GM23248 (cell line): ENCODE measurements at regions not wholly inside any gene's neighbourhood (a gene's known extent, or its start where the extent isn't known, plus 50 kb on each side); places are given as distances from the start of the nearest gene placed in this dataset.

Experiments
- EZH2 ChIP-seq: fragments of 200-600 bp; sonication (generic); IDR thresholded peaks from 2 replicates; pipeline ENCODE4 v1.6.1; 2018; ENCODE audit warnings: antibody characterized with exemption, mild to moderate bottlenecking; ENCODE audit not compliant: insufficient read depth, poor library complexity, severe bottlenecking
- EZH2phosphoT487 ChIP-seq: fragments of 200-600 bp; sonication (generic); IDR thresholded peaks from 2 replicates; pipeline ENCODE4 v1.6.1; 2018; ENCODE audit warnings: antibody characterized with exemption, moderate library complexity, mild to moderate bottlenecking, low read depth; ENCODE audit not compliant: insufficient read depth

DNA sequence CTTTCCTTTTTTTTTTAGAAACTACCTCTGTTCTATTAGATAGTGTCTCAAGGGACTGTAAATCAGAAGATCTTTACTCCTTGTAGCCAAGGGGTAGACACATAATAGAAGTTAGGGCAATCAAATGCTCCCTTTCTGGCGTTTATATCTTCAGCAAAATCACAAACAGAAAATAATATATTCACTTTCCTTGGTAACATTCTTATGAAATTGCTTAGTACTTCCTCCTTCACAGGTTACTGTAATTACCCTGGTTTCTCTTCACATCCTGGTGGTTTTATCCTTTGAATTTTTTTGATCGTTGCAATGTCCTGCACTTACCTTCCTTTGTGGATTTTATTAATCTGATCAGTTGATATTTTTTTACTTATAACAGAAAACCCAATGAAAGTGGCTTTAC is 1064.9 kb downstream of the NCAM2 start:
- TF ChIP-seq EZH2: no peak
- no peak for TF ChIP-seq EZH2phosphoT487
